ENCODE measurements at regions not wholly inside any gene's neighbourhood (a gene's known extent, or its start where the extent isn't known, plus 50 kb on each side); places are given as distances from the start of the nearest gene placed in this dataset.

GRCh38 chr3:187822402-187822801, 77.1 kb upstream of the BCL6 start:
- no peak for DNase-seq (ENCODE audit: low read depth in 2 of 2)

GRCh38 chr3:187823746-187824145, 78.5 kb upstream of the BCL6 start:
- DNase-seq (ENCODE audit: low read depth in 2 of 2) = no peak

GRCh38 chr3:187827723-187828122, 82.5 kb upstream of the BCL6 start:
- no peak for DNase-seq (ENCODE audit: low read depth in 2 of 2)

- no peak for DNase-seq (ENCODE audit: low read depth in 2 of 2)
Measured at GRCh38 chr3:187828579-187829452, 83.5 kb upstream of the BCL6 start.

GRCh38 chr3:187830181-187830580, 84.9 kb upstream of the BCL6 start:
- DNase-seq (ENCODE audit: low read depth in 2 of 2) = no peak

GRCh38 chr3:187831125-187832051, 86.1 kb upstream of the BCL6 start:
- no peak for DNase-seq (ENCODE audit: low read depth in 2 of 2)

- DNase-seq (ENCODE audit: low read depth in 2 of 2) = no peak
Measured at GRCh38 chr3:187832202-187832601, 86.9 kb upstream of the BCL6 start.

GRCh38 chr3:187833375-187833774, 88.1 kb upstream of the BCL6 start:
- DNase-seq (ENCODE audit: low read depth in 2 of 2) = no peak

- no peak for DNase-seq (ENCODE audit: low read depth in 2 of 2)
Measured at GRCh38 chr3:187833799-187834578, 88.7 kb upstream of the BCL6 start.

GRCh38 chr3:187836823-187837770, 91.8 kb upstream of the BCL6 start:
- DNase-seq (ENCODE audit: low read depth in 2 of 2) = no peak

GRCh38 chr3:187838016-187838540, 92.8 kb upstream of the BCL6 start:
- no peak for DNase-seq (ENCODE audit: low read depth in 2 of 2)

GRCh38 chr3:187839422-187839821, 94.2 kb upstream of the BCL6 start:
- DNase-seq (ENCODE audit: low read depth in 2 of 2) = no peak

- no peak for DNase-seq (ENCODE audit: low read depth in 2 of 2)
Measured at GRCh38 chr3:187840856-187841255, 95.6 kb upstream of the BCL6 start.

- no peak for DNase-seq (ENCODE audit: low read depth in 2 of 2)
Measured at GRCh38 chr3:187841560-187841959, 96.3 kb upstream of the BCL6 start.

- no peak for DNase-seq (ENCODE audit: low read depth in 2 of 2)
Measured at GRCh38 chr3:187843654-187844053, 98.4 kb upstream of the BCL6 start.

- DNase-seq (ENCODE audit: low read depth in 2 of 2) = no peak
Measured at GRCh38 chr3:187844708-187845107, 99.4 kb upstream of the BCL6 start.

- DNase-seq (ENCODE audit: low read depth in 2 of 2) = no peak
Measured at GRCh38 chr3:187845826-187846225, 100.6 kb upstream of the BCL6 start.

- no peak for DNase-seq (ENCODE audit: low read depth in 2 of 2)
Measured at GRCh38 chr3:187848401-187848800, 103.1 kb upstream of the BCL6 start.

GRCh38 chr3:187849016-187849654, 103.9 kb upstream of the BCL6 start:
- DNase-seq (ENCODE audit: low read depth in 2 of 2) = no peak
